Activated CD4-positive, CD25-positive, alpha-beta regulatory T cell treated with anti-CD3 and anti-CD28 coated beads, Interleukin-2, amount 50 U/mL, for 24 hours (primary cell): ENCODE measurements at regions not wholly inside any gene's neighbourhood (a gene's known extent, or its start where the extent isn't known, plus 50 kb on each side); places are given as distances from the start of the nearest gene placed in this dataset.

Source experiments
- ATAC-seq, 2 donors: fragments of 150-1000 bp; cut with Tn5 transposase; one replicate each; pipeline ENCODE4 v1.10.0; 2021; ENCODE audit warnings: mild to moderate bottlenecking in 1 of 2, moderate library complexity in 1 of 2

GRCh38 chr7:84533182-84533581 is 338.6 kb upstream of the SEMA3A start:
- ATAC-seq = no peak

DNA sequence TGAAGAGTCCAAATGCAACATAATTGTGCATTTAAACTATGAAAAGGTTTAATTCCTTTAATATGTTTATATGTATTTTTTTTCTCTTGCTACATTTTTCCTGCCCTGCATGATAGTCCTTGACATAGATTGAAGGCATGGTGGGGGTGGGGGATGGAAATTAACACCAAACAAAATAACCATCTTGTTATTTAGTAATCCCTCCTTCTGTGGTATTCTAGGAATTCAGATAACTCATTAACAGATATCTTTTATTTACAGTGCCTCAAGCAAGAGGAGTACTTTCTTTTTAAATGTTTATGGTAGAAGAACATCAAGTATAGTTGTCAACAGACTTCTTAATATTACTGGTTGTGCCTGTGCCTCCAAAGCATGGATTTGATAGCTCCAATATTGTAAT is 337.6 kb upstream of the SEMA3A start:
- ATAC-seq = no peak

DNA sequence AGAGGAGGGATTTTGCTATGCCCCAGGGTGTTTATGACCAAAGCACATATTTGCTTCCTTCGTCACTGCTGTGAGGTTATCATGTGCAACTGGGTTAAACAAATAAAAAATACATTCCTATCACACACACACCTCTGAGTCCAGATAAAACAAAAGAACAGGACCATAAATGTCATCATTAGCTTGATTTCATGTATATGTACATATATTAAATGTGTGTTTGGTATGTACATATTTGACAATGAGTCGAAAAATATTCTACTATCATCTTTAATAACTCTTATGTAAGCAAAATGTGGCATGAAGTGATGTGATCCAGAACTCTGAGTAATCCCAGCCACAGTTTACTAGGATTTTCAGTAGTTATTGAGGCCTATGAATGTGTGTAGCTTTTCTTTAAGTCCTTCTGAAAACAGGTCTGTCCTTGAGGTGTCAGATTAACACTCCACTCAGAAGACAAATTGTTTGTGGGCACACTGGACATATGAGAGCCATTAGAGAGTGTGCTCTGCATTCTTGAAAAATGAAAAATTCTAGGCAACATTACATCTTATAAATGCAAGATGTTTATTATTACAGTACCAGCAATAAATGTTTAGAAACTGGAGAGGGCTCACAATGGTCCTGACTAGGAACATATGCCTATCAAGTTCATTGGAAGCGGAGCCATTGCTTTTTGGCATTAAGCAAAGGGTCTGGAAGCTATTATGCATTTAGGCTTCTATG is 335.1 kb upstream of the SEMA3A start:
- ATAC-seq = no peak

GRCh38 chr7:84528756-84529479 is 334.3 kb upstream of the SEMA3A start:
- ATAC-seq = no peak

DNA sequence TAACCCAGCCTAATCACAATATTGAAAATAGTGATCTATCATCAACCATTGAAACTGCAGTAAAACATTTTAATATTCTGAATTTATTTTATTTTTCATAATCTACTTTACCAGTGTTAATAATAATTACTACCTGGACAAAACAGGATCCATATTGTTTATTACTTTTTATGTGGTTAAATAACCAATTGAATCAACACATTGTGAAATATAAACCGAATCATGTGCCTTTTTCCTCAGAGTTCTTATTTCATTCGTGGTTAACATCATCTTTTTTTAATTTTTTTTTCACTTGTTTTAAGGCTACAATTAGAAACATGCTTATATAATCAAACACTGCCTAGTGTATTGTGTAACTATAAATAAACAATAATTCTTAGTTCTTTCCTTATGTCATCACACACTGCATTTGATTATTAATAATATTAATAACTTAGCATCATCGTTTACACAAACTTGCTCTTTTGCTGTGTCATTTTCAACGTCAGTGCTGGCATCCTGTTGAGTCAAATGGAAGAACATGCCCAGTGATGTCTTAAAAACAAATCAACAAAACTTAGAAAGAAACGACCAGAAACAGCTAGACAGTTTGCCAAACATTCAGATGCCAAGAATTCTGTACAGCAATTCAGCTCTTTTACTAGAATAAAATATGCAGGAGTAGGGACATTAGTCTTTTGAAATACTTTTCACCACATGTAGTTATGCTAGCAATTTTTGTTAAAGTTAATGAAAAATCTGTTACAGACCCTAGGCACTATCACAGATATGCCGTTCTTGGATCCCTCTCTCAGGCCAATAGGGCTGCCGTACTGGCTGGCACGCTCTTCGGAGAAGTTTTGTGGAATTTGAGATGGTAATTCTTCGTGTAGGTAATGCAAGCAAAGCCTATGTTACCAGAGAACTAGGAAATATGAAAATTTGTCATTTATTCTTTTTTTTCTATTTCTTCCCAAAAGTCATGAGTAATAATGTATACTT is 330.4 kb upstream of the SEMA3A start:
- ATAC-seq = no peak

DNA sequence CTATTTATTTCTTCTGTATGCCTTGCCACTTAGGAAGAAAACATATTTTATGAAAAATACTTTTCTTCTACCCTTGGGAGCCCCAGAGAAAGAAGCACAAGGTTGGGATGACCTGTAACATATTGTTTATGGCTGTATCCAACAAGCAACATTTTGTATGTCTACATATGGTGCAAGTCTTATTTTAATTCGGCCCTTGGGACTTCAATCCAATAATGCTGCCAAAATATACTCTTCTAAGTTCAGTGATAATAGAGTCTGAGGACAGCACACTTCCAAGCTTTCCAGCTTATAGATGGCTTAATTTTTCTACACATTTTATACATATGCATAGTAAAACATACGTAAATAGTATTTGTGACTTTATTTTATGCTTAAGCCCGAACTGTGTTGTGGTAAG is 318.5 kb upstream of the SEMA3A start:
- ATAC-seq = no peak

- ATAC-seq = no peak
Measured at GRCh38 chr7:84512055-84512454, 317.5 kb upstream of the SEMA3A start.

- ATAC-seq = no peak
Measured at GRCh38 chr7:84510505-84510904, 315.9 kb upstream of the SEMA3A start.

- no peak for ATAC-seq
Measured at GRCh38 chr7:84509522-84509921, 314.9 kb upstream of the SEMA3A start.

- no peak for ATAC-seq
Measured at GRCh38 chr7:84508606-84509005, 314.0 kb upstream of the SEMA3A start.

DNA sequence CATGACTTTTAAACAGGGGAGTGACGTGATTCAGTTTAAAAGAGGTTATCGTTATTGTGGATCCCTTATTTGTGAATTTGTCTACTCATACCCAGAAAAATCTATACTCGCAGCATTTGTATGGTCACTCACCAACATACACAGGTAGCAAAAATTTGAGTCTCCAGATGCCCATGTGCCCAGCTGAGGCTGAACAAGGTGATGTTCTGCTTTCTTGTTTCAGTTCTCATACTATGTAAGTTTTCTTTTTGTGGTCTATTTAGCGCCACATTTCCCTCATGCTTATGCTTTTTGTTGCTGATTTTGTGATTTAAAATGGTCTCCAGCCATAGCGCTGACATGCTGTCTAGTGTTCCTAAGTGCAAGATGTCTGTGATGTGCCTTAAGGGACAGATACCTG is 312.9 kb upstream of the SEMA3A start:
- no peak for ATAC-seq

- no peak for ATAC-seq
Measured at GRCh38 chr7:84506151-84506550, 311.6 kb upstream of the SEMA3A start.

DNA sequence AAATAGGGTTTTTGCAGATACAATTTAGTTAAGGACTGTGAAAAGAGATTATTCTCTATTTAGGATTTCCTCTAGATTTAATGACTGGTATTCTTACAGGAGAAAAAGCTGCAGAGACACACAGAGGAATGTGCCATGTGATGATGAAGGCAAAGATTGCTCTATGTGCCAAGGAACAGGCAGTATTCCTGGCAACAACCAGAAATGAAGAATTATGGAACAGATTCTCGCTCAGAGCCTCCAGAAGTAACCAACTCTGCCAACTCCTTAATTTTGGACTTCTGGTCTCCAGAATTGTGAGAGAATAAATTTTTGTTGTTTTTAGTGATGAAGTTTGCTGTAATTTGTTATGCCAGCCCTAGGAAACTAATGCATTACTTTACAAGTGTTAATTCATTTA is 307.6 kb upstream of the SEMA3A start:
- no peak for ATAC-seq

DNA sequence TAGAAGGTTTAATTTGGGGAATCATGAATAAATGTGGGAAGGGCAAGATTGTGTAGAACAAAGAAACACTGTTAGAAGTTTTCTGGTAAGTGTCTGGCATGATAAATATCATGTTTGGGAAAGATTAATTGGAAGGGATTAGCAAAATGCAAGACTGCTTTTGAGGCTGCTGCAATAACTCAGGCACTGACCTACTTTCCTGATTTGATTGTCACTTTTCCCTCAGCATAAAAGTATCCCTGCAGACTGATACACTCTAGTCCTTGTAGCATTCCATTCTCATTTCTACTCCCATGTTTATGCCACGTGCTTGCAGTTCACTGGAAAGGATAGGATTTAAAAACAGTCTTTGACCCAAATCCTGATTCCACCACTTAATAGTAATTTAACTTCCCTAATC is 303.3 kb upstream of the SEMA3A start:
- no peak for ATAC-seq

- ATAC-seq = no peak
Measured at GRCh38 chr7:84495128-84495527, 300.5 kb upstream of the SEMA3A start.

DNA sequence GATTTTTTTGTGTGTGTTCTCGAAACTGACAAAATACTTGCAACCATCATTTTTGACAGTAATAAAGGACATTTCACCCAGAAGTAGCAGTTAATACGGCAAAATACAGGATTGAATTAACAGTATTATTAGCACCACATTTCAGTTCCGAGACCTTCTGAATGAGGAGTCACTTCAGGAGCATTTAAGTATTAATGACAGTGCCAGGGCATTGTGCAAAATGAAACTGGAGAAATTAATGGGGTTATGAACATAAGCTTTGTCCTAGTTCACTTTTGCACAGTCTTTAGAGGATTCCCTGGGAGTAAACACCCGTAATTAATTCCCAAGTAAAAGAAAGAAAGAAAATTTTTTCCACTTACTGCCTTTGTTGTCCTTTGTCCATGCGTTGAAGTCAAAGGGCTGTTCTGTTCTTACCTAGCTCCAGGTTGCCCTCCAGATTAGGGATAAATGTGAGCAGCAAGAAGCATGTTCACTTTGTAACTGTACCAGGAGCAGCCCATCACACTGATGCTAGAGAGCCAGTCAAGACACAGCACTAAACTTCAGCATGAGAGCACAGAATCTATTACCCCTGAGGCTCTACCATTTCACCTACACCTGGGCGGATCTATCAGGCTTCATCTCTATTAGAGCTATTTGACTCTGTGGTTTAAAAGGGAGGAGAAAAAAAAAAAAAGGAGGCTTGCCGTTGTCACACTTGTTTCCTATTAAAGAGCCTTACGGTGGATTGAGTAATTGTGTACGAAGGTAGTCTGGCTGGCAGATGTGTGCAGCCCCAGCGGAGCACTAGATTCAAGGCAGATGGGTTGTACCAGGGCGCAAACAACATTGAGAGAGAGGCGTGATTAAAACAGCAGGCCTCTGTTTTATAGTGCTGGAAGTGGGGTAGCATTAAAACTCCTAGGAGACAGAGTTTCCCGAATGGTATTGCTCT is 297.8 kb upstream of the SEMA3A start:
- ATAC-seq = no peak

GRCh38 chr7:84490661-84491060 is 296.1 kb upstream of the SEMA3A start:
- ATAC-seq = no peak

DNA sequence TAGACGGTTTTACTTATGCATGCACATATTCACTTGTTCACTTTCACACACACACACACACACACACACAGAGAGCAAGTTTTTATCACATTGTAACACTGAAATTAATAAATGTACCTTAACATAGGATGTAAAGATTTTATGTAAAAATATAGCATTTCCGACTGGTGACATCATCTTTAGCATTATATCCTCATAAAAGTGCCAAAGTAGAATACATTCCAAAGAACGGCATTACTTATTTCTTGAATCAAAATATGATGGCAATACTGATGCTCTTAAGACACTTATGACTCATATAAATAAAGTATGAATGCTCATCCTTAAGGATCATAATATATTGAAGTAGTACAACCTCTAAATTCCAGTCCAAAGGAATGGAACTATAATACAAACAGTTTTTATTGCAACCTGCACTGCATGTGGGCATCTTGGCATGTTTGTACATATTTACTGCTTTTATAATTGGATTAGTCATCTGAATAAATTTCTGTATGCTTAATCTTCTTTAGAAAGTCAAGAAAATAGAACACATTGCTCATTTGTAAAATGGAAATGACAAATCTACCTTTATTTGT is 290.0 kb upstream of the SEMA3A start:
- no peak for ATAC-seq

DNA sequence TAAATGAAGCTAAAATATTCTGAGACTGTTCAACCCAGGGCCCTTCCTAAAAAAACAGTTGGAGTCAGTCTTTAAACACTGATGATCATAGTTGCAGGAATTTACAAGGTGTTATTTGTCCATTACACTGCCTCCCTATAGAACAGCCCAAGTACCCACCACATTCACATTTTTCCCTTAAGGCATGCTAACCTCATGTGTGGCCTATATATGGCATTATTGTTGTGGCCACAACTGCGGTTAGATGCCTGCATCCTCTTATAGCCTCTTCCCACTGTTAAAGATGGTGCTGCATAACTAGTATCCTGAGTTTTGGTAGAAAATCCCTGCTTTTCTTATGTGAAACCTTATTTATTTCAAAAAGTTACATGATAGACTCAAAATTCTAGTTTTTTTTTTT is 287.9 kb upstream of the SEMA3A start:
- no peak for ATAC-seq

GRCh38 chr7:84479059-84479458 is 284.5 kb upstream of the SEMA3A start:
- ATAC-seq = no peak

DNA sequence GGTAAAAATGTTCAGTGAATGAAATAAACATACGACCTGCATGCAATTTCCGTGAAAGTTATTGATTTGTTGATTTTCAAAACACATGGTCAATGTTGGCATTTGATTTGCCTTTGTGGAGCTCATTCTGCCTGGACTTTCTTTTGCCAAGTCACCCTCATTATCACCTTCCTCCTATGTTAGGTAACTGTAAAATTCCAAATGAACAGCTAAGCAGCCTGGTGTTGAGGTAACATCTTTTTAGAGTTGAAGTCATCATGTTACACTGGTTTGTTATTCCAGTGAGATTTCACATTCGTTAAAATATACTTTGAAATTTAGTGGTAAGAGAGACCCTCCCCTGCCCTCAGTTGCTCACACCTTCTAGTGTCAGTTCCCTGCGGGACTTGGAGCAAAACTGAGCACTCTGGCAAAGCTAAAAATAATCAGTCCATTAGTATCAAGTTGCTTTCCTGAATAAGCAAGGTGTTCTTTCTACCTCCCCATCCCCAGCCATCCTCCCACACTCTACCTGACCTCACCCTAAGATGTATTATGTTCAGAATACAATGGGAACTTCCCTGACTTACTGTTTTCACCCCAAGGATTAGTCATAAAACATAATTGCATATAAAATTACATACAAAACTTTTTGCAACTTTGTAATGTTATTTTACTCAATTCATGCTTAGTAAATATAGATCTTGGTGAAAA is 283.3 kb upstream of the SEMA3A start:
- ATAC-seq = no peak
